ENCODE measurements at regions not wholly inside any gene's neighbourhood (a gene's known extent, or its start where the extent isn't known, plus 50 kb on each side); places are given as distances from the start of the nearest gene placed in this dataset.

DNA sequence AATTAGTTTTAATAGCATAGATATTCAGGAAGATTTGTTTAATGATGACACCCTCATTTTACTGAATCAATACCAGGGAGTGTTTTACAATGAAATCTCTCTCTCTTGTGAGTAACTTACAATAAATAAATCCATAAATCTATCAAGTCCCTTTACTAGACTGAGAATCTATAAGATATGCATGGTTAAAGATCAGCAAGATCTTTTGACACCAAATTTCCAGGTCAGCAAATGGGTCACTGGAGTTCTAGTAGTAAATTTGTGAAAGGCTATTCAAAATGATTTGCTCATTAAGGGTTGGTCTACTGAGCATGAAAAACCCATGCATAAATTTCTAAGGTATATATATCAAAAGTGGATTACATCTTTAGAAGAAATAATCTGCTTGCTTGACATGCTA lies 512.1 kb upstream of the ITGA1 start:
- H2AFZ ChIP-seq (ENCODE audit: insufficient read depth, low read length, poor library complexity) = no peak overlapping the region
- H4K12ac ChIP-seq (ENCODE audit: low read depth, low read length) = no peak overlapping the region
- H4K91ac ChIP-seq (ENCODE audit: low read depth, low read length) = no peak overlapping the region
- no peak overlapping the region for H3K27ac ChIP-seq (ENCODE audit: low read depth, low read length)
- H3K36me3 ChIP-seq (ENCODE audit: control insufficient read depth in 1 of 2, insufficient read depth in 2 of 2, low read length in 2 of 2) = no peaks in the 10 kb centered on the region
- DNase-seq = no peak
- H3K9me3 ChIP-seq (ENCODE audit: insufficient read depth, low read depth, low read length) = no peaks in the 10 kb centered on the region
- no peak overlapping the region for H3K18ac ChIP-seq (ENCODE audit: low read length)
- H2AK5ac ChIP-seq (ENCODE audit: low read length) = no peak overlapping the region
- no peak overlapping the region for H3K9ac ChIP-seq (ENCODE audit: low read length)
- H3K4me3 ChIP-seq (ENCODE audit: low read depth, low read length) = no peak overlapping the region
- no peaks in the 10 kb centered on the region for H3K79me2 ChIP-seq (ENCODE audit: control insufficient read depth, insufficient read depth, low read length, poor library complexity)
- H3K4me2 ChIP-seq (ENCODE audit: low read length) = no peak overlapping the region
- no peaks in the 10 kb centered on the region for H3K79me1 ChIP-seq (ENCODE audit: low read length)
- H4K8ac ChIP-seq (ENCODE audit: low read depth, low read length) = no peak overlapping the region
- H3K4ac ChIP-seq (ENCODE audit: low read depth, low read length) = no peak overlapping the region
- no peaks in the 10 kb centered on the region for H3K27me3 ChIP-seq (ENCODE audit: insufficient read depth, low read length)
- H2BK120ac ChIP-seq (ENCODE audit: insufficient read depth, low read length, poor library complexity) = no peak overlapping the region
- H2BK5ac ChIP-seq (ENCODE audit: low read depth, low read length, poor library complexity) = no peak overlapping the region
- no peaks in the 10 kb centered on the region for H3K4me1 ChIP-seq (ENCODE audit: control insufficient read depth in 1 of 2, insufficient read depth in 2 of 2, low read length in 2 of 2)
- no peak overlapping the region for H3K23ac ChIP-seq (ENCODE audit: low read length)
- H3K14ac ChIP-seq (ENCODE audit: low read length) = no peak overlapping the region
- H2BK12ac ChIP-seq (ENCODE audit: low read length) = no peak overlapping the region

- Histone ChIP-seq H2BK120ac (ENCODE audit: insufficient read depth, low read length, poor library complexity) (no peak overlapping the region), H4K8ac (ENCODE audit: low read depth, low read length) (no peak overlapping the region), H3K4me3 (ENCODE audit: low read depth, low read length) (no peak overlapping the region), H3K4me2 (ENCODE audit: low read length) (no peak overlapping the region), H3K9ac (ENCODE audit: low read length) (no peak overlapping the region), H2AK5ac (ENCODE audit: low read length) (no peak overlapping the region), H3K4me1 (ENCODE audit: control insufficient read depth in 1 of 2, insufficient read depth in 2 of 2, low read length in 2 of 2) (no peaks in the 10 kb centered on the region), H4K12ac (ENCODE audit: low read depth, low read length) (no peak overlapping the region), H3K79me1 (ENCODE audit: low read length) (no peaks in the 10 kb centered on the region), H3K27ac (ENCODE audit: low read depth, low read length) (no peak overlapping the region), H2BK12ac (ENCODE audit: low read length) (no peak overlapping the region), H3K23ac (ENCODE audit: low read length) (no peak overlapping the region), H3K14ac (ENCODE audit: low read length) (no peak overlapping the region), H2AFZ (ENCODE audit: insufficient read depth, low read length, poor library complexity) (no peak overlapping the region), H3K36me3 (ENCODE audit: control insufficient read depth in 1 of 2, insufficient read depth in 2 of 2, low read length in 2 of 2) (no peaks in the 10 kb centered on the region), H3K9me3 (ENCODE audit: insufficient read depth, low read depth, low read length) (no peaks in the 10 kb centered on the region), H4K91ac (ENCODE audit: low read depth, low read length) (no peak overlapping the region), H3K27me3 (ENCODE audit: insufficient read depth, low read length) (no peaks in the 10 kb centered on the region), H2BK5ac (ENCODE audit: low read depth, low read length, poor library complexity) (no peak overlapping the region), H3K79me2 (ENCODE audit: control insufficient read depth, insufficient read depth, low read length, poor library complexity) (no peaks in the 10 kb centered on the region), H3K18ac (ENCODE audit: low read length) (no peak overlapping the region), H3K4ac (ENCODE audit: low read depth, low read length) (no peak overlapping the region)
- DNase-seq = no peak
- no CpG with 5 or more reads among the region's 2 CpGs for WGBS (ENCODE audit: extremely low coverage, insufficient coverage, insufficient read length)
These were observed 510.6 kb upstream of the ITGA1 start for GRCh38 chr5:52277101-52277500.

- H4K8ac ChIP-seq (ENCODE audit: low read depth, low read length) = no peak overlapping the region
- no peaks in the 10 kb centered on the region for H3K79me2 ChIP-seq (ENCODE audit: control insufficient read depth, insufficient read depth, low read length, poor library complexity)
- no peak overlapping the region for H3K27ac ChIP-seq (ENCODE audit: low read depth, low read length)
- no peak overlapping the region for H3K14ac ChIP-seq (ENCODE audit: low read length)
- no peak overlapping the region for H2AK5ac ChIP-seq (ENCODE audit: low read length)
- no peak overlapping the region for H4K91ac ChIP-seq (ENCODE audit: low read depth, low read length)
- no peak overlapping the region for H2BK12ac ChIP-seq (ENCODE audit: low read length)
- no peak overlapping the region for H3K9ac ChIP-seq (ENCODE audit: low read length)
- H3K4me1 ChIP-seq (ENCODE audit: control insufficient read depth in 1 of 2, insufficient read depth in 2 of 2, low read length in 2 of 2) = no peaks in the 10 kb centered on the region
- DNase-seq = no peak
- H3K9me3 ChIP-seq (ENCODE audit: insufficient read depth, low read depth, low read length) = no peaks in the 10 kb centered on the region
- no peaks in the 10 kb centered on the region for H3K79me1 ChIP-seq (ENCODE audit: low read length)
- no peak overlapping the region for H4K12ac ChIP-seq (ENCODE audit: low read depth, low read length)
- H3K36me3 ChIP-seq (ENCODE audit: control insufficient read depth in 1 of 2, insufficient read depth in 2 of 2, low read length in 2 of 2) = no peaks in the 10 kb centered on the region
- H3K4me3 ChIP-seq (ENCODE audit: low read depth, low read length) = no peak overlapping the region
- H2BK120ac ChIP-seq (ENCODE audit: insufficient read depth, low read length, poor library complexity) = no peak overlapping the region
- no peak overlapping the region for H3K23ac ChIP-seq (ENCODE audit: low read length)
- H3K27me3 ChIP-seq (ENCODE audit: insufficient read depth, low read length) = no peaks in the 10 kb centered on the region
- H2AFZ ChIP-seq (ENCODE audit: insufficient read depth, low read length, poor library complexity) = no peak overlapping the region
- no peak overlapping the region for H3K4ac ChIP-seq (ENCODE audit: low read depth, low read length)
- no peak overlapping the region for H3K4me2 ChIP-seq (ENCODE audit: low read length)
- no peak overlapping the region for H2BK5ac ChIP-seq (ENCODE audit: low read depth, low read length, poor library complexity)
- no peak overlapping the region for H3K18ac ChIP-seq (ENCODE audit: low read length)
These were observed 505.1 kb upstream of the ITGA1 start for GRCh38 chr5:52282647-52283046.

DNA sequence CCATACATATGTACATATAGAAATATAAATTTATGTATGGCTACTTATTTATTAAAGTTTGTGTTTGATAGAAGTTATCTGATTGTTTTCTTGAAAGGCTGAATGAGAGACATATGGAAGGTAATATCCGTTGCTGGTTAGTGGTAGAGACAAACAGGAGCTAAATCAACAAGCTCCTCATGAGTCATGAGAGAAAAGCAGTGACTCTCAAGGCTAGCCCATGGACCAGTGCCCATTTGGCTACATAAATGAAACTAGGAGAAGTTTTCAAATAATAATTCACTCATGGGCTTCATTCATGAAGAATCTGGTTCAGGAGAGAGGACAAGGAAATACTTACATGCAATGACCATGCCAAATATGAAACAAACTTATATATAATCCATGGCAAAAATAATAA lies 504.5 kb upstream of the ITGA1 start:
- H3K79me2 ChIP-seq (ENCODE audit: control insufficient read depth, insufficient read depth, low read length, poor library complexity) = no peaks in the 10 kb centered on the region
- no peak overlapping the region for H4K12ac ChIP-seq (ENCODE audit: low read depth, low read length)
- no peak overlapping the region for H4K91ac ChIP-seq (ENCODE audit: low read depth, low read length)
- no peak overlapping the region for H3K9ac ChIP-seq (ENCODE audit: low read length)
- no peak for DNase-seq
- no peak overlapping the region for H2AFZ ChIP-seq (ENCODE audit: insufficient read depth, low read length, poor library complexity)
- no peak overlapping the region for H3K4ac ChIP-seq (ENCODE audit: low read depth, low read length)
- WGBS (ENCODE audit: extremely low coverage, insufficient coverage, insufficient read length) = no CpG with 5 or more reads among the region's 1 CpG
- H3K27me3 ChIP-seq (ENCODE audit: insufficient read depth, low read length) = no peaks in the 10 kb centered on the region
- H3K27ac ChIP-seq (ENCODE audit: low read depth, low read length) = no peak overlapping the region
- H3K36me3 ChIP-seq (ENCODE audit: control insufficient read depth in 1 of 2, insufficient read depth in 2 of 2, low read length in 2 of 2) = no peaks in the 10 kb centered on the region
- no peak overlapping the region for H3K18ac ChIP-seq (ENCODE audit: low read length)
- no peaks in the 10 kb centered on the region for H3K4me1 ChIP-seq (ENCODE audit: control insufficient read depth in 1 of 2, insufficient read depth in 2 of 2, low read length in 2 of 2)
- H3K14ac ChIP-seq (ENCODE audit: low read length) = no peak overlapping the region
- no peak overlapping the region for H2BK5ac ChIP-seq (ENCODE audit: low read depth, low read length, poor library complexity)
- H3K23ac ChIP-seq (ENCODE audit: low read length) = no peak overlapping the region
- no peaks in the 10 kb centered on the region for H3K79me1 ChIP-seq (ENCODE audit: low read length)
- H4K8ac ChIP-seq (ENCODE audit: low read depth, low read length) = no peak overlapping the region
- no peaks in the 10 kb centered on the region for H3K9me3 ChIP-seq (ENCODE audit: insufficient read depth, low read depth, low read length)
- no peak overlapping the region for H3K4me2 ChIP-seq (ENCODE audit: low read length)
- no peak overlapping the region for H2BK12ac ChIP-seq (ENCODE audit: low read length)
- H2AK5ac ChIP-seq (ENCODE audit: low read length) = no peak overlapping the region
- no peak overlapping the region for H2BK120ac ChIP-seq (ENCODE audit: insufficient read depth, low read length, poor library complexity)
- no peak overlapping the region for H3K4me3 ChIP-seq (ENCODE audit: low read depth, low read length)
